GM18858 (cell line): ENCODE measurements at regions not wholly inside any gene's neighbourhood (a gene's known extent, or its start where the extent isn't known, plus 50 kb on each side); places are given as distances from the start of the nearest gene placed in this dataset.
"Not testable (repeated sequence)": the region's sequence is repeated elsewhere in the genome, so short reads cannot be mapped to it uniquely, and the experiment has no call there.

ENCODE experiments used
- ATAC-seq: cut with Tn5 transposase; IDR thresholded peaks from one replicate; pipeline ENCODE4 v1.9.1; 2021; ENCODE audit not compliant: unreplicated experiment

DNA sequence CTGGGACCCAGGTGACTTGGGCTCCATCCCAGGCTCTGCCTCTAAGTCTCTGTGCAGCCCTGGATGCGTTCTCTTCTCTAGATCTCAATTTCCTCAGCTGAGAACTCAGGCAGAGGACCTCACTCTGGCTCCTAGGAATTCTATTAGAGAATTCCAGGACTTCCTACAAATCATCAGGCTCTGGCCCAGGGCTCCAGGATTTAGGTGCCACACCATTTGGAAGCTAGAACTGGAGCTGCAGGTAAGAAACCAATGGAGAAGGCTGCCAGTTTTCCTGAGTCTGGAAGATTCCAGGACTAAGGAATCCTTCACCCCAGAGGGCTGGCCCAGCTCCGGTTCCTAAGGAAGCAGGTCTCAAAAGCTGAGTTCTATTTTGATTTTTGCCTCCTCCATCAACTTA, 189.8 kb upstream of the CDH5 start:
- ATAC-seq = no peak

DNA sequence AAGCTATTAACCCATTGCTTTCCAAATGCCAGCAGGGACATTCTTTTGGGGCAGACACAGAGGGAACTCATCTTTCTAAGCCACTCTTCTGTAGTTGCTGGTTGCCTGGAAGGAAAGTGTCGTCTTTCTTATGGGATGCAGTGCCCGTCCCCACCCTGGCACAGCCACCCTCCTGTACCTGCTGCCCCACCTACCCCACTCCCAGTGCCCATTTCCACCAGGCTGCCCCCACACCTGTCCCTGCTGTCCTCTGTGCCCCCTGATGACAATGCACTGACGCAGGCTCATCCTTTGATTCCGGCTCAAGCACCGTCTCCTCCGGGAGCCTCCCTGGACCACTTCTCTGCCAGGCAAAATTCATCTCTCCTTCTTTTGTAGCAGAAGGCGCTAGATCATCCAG, 190.4 kb upstream of the CDH5 start:
- ATAC-seq = no peak

DNA sequence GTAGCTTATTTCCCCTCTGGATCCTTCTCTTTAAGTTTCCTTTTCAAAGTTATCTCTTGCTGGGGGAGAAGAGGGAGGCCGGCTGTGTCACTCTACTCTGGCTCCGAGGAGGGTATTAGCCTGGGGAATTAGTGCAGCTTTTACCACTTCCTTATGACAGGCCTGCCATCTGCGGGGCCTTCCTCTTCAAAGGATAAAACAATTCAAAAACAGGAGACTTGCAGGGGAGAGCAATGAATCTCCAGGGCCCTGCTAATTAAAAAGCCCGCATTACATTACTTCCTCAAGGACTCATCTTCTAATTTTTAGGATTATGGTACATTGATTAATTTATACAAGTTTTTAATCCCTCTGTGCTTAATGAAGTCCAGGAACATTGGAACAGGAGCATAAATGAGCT, 190.9 kb upstream of the CDH5 start:
- no peak for ATAC-seq

DNA sequence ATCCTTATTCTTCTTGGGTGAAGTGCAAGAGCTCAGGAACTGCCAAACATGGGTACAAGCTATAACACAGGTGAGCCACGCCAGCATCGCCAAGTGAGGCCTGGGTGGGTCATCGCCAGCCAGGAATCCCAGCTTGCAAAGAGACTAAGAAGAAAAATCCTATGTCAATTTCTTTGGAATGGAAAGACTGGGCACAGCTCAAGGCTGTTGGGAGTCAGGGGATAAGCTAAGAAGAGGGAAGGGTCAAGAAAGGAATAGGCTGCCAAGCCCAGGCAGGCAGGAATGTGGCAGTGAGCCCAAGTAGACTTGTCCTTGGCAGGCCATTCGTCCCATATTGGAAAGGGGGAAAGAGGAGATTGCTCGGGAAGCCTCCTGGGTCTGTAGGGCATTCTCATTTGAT, 191.4 kb upstream of the CDH5 start:
- no peak for ATAC-seq

DNA sequence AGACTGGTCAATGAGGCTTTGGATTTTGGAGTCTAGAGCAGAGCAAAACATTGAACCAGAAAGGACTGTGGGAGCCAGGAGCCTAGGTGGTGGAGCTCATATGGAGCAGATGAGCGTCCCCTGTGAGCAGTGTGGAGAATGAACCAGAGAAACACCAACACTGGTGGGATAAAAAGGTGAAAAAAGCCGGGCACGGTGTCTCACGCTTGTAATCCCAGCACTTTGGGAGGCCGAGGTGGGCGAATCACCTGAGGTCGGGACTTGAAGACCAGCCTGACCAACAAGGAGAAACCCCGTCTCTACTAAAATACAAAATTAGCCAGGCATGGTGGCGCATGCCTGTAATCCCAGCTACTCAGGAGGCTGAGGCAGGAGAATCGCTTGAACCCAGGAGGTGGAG, 192.7 kb upstream of the CDH5 start:
- ATAC-seq = not testable (repeated sequence)

DNA sequence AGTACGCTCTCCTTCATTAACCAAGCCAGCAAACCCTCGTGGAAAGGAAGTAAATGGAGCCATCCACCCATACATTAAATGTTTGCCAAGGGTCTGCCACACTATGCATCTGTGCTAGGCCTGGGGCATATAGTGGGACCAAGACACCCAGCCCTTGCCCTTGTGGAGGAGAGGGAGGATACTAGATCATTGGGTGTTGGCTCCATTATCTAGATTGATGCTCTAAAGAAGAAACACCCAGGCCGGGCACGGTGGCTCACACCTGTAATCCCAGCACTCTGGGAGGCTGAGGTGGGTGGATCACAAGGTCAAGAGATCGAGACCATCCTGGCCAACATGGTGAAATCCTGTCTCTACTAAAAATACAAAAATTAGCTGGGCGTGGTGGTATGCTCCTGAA, 193.3 kb upstream of the CDH5 start:
- ATAC-seq = not testable (repeated sequence)

DNA sequence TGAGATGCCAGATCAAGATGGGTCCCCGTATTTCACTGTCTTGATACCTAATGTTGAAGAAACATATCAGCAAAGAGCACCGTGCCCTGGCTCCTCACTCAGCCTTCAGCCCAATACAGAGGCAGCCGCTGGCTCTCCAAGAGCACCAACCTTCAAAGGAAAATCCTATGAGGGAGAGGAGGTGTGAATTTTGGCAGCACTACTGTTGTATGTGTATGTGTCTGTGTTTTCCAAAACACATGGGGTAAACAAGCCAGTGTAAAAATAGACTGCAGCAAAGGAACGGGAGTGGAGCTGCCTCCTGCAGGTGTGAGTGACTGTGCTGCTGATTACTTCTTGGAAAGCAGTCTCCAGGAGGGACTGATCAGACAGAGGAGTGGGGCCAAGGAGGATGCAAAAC, 194.0 kb upstream of the CDH5 start:
- no peak for ATAC-seq

DNA sequence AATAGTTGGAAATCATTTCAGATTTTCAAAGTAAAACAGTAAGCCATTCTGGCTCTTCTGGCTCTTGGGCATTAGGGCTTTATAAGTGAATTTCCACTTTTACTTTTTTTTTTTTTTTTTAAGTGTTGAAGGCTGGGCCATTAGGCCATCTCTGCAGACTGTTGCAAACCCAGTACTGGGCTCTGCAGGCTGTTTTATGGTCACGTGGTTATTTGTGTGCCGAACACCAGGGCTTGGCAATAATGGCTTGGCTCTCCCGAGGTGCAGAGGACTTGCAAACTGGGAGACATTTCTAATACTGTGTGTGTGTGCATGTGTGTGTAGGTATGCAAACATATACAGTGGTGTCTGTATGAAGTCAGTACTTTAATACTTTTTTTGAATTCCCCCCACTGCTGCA, 194.9 kb upstream of the CDH5 start:
- no peak for ATAC-seq

DNA sequence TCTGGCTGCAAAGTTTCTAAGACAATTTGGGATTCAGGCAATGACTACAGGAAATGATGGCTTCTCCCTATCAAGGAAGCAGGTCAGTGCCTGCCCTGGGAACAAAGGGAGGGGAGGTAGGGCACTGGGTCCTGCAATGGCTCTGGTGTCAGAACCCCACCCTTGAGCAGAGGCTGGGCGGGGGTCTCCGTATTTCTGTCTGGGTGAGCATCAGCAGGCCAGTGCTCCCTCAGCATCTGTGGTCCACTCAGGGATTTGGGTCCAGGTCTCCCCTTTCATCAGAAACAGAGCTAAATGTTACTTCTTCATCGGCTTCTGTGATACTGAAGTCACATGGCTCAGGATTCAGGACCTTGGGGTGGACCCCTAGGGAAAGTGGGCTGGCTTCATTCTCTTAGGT, 195.5 kb upstream of the CDH5 start:
- ATAC-seq = no peak

DNA sequence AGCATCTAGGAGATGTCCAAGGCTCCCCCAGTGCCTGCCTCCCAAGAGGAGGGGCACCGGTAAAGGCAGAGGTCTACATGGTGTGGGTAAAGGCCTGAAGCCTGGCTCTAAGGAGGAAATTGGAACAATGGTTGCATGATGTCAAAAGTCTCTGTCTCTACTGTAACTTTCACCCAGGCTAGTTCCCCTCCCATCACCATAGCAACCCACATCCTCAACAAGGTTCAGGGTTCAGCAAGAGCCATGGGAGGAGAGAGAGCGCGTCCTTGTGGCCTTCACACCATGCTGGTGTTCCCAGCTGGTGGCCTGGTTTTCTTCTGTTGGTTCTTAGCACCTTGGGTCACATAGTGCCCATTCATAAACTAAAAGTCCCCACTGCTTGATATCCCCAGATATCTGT, 196.7 kb upstream of the CDH5 start:
- no peak for ATAC-seq

DNA sequence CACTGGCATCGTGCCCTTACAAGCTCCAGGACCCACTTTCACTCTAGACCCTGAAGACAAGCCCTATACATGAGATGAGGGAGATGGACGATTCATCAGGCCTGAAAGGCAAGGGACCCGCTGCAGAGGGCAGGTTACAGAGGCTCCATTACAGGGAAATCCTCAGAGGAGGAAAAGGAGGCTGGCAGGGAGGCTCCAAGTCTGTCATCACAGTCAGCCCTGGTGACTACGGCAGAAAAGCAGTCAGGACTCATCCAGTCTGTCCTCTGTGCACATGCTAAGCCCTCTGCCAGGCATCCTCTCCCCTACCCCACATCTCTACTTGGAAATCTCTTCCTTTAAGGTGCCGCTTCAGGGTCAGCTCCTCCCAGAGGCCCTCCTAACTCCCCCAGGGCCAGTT, 197.7 kb upstream of the CDH5 start:
- no peak for ATAC-seq

DNA sequence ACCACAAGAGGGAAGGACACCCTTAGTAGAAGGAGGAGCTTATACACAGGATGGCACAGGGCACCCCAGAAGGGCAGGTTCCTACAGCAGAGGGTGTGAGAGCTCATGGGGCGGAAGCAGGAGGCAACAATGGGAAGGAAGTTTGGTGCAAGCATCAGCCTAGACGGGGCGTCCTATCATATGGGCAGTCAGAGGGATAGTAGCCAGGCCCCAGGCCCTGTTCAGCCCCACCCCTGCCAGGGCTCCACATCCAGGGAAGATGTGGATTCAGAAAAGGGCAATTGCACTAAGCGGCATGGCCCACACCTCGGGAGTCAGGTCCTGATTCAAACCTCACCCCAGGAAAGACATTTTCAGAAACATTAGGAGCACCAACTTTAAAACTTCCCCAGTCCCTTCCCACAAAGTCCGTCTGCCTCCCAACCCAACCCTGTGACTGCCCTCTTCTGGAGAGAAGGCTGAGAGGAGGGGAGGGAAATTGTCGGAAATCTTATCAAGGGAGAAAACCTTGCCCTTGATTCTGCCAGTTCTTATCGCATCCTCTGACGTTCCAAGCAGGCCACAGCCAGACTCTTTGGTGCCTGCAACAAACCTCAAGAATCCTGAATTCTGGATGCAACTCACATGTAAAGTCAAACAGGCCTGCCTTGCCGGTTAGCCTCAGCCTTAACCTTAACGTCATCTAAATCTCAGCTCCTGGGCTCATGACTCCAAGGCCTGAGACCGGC, 198.8 kb upstream of the CDH5 start:
- no peak for ATAC-seq

DNA sequence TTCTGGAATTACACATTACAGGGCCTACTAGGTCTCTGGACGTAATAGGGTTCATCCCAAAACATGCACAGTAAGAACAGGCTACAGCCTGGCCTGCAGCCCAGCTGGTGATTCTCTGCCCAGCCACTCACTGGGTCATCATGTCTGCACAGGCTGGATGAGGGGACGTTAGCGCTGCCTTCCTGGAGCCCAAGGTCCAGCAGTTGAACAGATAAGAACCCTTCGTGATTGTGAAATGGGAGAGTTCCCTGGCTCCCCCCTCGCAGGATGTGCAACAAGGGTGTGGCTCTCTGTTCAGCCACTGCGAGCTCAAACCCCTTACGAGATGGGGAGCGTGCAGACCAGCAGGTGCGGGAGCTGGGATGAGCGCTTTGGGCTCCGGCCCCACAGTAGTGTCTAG, 200.0 kb upstream of the CDH5 start:
- ATAC-seq = no peak

DNA sequence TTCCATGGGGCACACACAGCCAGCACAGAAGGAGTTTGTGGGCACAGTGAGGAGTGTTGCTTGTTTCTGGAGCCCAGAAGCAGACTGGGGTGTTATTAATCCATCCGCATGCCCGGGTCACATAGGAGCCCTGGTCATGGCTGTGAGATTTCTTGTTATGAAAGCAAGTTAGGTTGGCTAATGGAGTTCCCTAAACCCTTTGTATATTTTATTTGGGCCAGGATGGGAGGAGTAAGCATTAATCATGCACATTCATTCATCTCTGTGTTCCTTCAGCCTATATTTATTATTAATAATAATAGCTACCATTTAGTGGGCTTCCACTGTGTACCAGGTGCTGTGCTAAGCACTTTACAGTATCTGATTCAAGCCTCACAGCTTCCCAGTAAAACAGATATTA, 200.6 kb upstream of the CDH5 start:
- no peak for ATAC-seq

DNA sequence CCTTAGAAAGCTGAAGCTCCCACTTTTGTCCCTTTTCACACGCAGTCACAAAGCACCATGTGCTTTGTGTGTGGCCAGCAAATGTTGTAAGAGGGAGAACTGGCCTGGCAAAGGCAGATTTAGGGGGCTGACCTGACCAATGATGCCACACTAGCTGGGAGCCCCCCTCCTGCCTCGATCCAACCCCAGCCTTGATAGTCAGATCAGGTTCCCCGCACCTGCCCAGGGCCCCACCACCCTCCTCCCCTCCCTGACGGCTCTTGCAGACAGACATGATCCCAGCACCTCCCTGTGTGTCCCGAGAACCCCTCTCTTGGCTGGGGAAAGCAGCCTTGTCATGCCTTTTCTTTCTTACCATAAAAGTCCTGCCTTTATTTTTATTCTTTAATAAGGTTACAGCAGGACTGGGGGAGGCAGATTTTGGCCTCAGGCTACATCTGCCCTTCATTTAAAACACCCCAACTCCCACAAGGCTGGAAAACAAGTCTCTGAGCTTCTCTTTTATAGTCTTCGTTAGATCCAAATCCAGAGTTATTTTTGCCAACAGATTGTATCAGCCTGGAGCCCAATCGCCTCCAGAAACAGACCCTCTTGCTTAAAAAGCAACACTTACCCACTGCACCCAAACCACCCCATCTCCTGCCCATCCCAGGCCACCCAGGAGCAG, 201.8 kb upstream of the CDH5 start:
- no peak for ATAC-seq

DNA sequence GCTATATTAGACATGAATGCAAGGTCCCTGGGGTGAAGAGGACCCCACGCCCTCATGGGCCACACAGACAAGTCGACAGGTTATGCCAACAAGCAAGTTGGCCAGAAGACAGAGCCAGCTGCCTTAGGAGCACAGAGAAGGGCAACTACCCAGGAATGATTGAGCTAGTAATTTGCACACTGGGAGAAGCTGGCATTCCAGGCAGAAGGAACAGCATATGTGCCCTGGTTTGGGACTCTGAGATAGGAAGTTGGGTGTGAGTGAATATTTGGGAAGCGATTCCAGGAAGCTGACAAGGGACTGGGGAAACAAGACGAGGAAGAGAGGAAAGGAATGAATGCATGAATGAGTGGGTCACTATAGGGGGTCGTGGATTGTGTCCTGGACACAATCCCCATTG, 203.7 kb upstream of the CDH5 start:
- no peak for ATAC-seq

DNA sequence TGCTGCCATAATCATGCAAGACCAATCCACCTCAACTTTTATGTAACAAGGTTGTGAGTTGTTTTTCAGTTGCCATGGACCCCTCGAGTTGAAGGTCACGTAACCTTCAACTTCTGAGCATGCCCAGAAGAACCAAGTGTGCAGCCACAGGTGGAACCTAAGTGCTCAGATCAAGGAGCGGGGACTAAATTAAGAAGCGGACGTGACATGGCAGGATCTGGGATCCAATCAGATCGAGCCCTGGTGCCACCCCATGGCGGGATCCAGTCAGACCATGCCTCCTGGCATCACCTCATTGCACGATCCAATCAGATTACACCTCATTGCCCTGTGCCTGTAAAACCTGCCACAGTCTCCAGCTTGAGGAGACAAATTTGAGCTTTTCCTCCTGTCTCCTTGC, 204.5 kb upstream of the CDH5 start:
- ATAC-seq = no peak

DNA sequence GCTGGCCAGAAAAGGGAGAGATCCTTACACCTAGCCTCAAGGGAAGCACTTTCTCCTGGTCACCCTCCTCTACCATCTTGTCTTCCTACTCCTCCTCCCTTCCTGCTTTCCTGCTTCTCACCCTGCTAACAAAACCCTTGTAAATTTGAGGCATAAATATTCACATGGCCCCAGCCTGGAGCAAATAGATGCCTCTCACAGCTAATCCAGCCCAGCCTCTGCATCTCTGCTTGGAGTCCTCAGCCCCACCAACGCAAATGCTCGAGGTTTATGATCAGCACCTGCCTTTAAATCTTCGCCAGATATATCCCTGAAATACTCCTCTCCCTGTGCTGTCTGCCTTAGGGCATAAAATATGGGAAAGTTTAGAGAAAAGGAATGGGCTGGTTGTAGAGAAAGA, 205.2 kb upstream of the CDH5 start:
- no peak for ATAC-seq

DNA sequence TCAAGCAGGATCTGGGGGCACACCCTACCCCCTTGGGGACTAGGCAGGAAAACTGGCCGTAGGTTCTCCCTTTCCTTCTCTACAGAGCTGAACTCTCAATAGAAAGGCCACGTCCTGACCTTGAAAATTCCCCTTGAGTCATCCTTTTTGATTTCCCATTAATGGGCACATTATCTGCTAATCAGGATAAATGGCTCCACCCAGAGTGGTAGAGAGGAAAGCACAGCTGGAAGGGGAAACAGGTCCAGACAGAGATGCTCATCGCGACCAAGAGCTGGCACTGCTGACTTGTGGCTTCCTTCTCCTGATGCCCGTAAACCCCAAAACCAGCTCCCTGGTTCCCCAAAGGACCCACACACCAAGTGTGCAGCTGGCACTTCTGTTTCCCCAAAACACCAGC, 206.5 kb upstream of the CDH5 start:
- ATAC-seq = no peak

DNA sequence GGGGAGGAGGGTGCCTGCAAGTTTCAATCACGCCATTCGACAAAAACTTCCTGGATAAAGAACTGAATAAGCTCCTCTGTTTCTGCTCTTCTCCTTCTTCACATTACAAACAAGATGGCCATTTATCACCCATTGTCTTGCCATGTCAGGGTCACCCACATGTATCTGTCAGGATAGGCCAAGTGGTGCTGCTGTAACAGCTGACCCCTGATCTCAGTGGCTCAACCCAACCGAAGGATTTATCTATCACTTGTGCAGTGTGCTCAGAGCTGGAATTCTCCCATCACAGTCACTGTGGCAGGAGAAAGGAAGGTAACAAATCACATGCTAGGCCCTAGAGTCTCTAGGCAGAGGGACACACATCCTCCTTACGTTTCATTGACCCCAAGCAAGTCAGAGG, 210.0 kb upstream of the CDH5 start:
- no peak for ATAC-seq

DNA sequence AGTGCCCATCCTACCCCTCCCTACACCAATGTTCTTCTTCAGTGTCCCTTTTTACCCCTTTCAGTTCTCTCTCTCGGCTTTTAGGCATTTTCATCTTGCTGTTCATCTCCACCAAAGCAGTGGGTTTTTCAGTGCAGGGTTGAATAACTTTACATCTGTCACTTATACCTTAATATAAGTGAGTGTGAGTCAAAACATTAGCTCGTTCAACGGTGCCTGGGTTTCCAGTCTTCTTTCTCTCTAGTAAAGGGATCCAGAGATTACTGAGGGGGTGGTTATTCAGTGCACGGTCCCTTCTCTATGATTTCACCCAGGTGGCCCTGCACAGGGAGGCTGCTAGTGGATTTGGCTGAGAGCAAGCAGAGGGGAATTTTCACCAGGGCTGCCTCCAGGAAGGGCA, 210.6 kb upstream of the CDH5 start:
- ATAC-seq = peak; percentile 87

DNA sequence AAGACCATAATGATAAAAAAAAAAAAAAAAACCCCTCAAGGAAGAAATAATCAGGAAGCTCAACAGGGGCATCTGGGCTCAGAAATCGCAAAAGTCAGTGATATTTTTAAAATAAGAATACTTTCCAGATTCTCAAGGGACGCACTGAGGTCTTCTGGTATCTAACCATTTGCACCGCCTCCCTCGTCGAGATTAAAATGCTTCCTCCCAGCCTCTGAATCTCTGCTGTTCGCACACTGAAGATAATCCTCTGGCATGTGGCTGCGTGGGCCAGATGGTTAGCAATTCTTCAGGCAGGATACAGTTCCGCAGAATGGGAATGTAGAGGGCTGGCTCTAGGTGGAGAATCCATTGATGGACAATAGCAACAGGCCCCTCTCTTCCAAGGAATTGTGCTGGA, 211.7 kb upstream of the CDH5 start:
- no peak for ATAC-seq

DNA sequence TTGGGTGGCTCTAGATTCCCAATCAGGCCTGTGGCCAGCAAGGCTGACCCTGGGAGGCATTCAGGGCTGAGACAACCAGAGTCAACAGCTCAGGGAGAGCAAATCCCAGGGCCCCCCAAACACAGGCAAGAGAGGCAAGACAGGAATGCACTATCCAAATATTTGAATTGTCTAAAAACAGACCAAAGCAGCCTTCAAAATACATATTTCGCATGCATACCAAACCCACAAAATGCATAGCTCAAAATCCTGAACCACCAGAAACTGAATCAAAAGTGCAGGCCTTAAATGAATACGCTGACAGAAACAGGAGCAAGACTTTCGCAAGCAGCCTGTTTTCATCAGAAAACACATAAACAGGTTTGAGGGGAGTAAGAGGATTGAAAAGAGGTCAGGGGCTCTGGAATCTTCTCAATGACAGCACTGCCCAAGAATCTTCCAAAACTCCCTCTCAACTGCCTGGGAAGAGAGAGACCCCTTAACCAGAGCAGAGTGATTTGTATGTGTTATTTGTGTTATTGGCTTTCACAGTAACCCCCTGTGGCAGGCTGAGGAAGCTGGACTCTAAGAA, 213.6 kb upstream of the CDH5 start:
- no peak for ATAC-seq
